Endothelial cell of umbilical vein (primary cell): ENCODE measurements at regions not wholly inside any gene's neighbourhood (a gene's known extent, or its start where the extent isn't known, plus 50 kb on each side); places are given as distances from the start of the nearest gene placed in this dataset.

ENCODE experiments used
- CTCF ChIP-seq, 2 donors: IDR thresholded peaks; 1 replicate in 1 of 2; 2 replicates in 1 of 2; pipeline ENCODE4 v1.5.1; 2011; ENCODE audit warnings: low read length in 2 of 2, mild to moderate bottlenecking in 2 of 2, moderate library complexity in 2 of 2, control low read depth in 1 of 2, inconsistent platforms in 1 of 2, low read depth in 1 of 2; ENCODE audit not compliant: insufficient read depth in 1 of 2; ENCODE audit errors: extremely low read depth in 1 of 2
- FOS ChIP-seq: IDR thresholded peaks from 2 replicates; pipeline ENCODE4 v1.6.1; 2011; ENCODE audit warnings: mild to moderate bottlenecking, low read length, moderate library complexity, borderline replicate concordance; ENCODE audit not compliant: insufficient read depth
- MAX ChIP-seq: IDR thresholded peaks from 2 replicates; pipeline ENCODE4 v1.6.1; 2011; ENCODE audit not compliant: insufficient read depth, insufficient read length

- TF ChIP-seq CTCF (IDR thresholded peaks at IDR 0.05; ENCODE audit: extremely low read depth in 1 of 2, insufficient read depth in 1 of 2, low read depth in 1 of 2, low read length in 2 of 2) (no peak), FOS (no peak), MAX (no peak)
Observed at GRCh38 chr9:118692613-118693012, 676.6 kb downstream of the BRINP1 start.
